DND-41 (cell line): ENCODE measurements at regions not wholly inside any gene's neighbourhood (a gene's known extent, or its start where the extent isn't known, plus 50 kb on each side); places are given as distances from the start of the nearest gene placed in this dataset.
A peak's percentile ranks its signal among the peaks of the same experiment; 100 is the strongest.

Experiments used
- EZH2 ChIP-seq: IDR thresholded peaks from 3 replicates; pipeline ENCODE4 v1.6.1; 2012; ENCODE audit warnings: borderline replicate concordance, low read depth, mild to moderate bottlenecking, moderate library complexity, low read length, inconsistent platforms; ENCODE audit not compliant: severe bottlenecking
- TF ChIP-seq, protein P1 (sequence below): IDR thresholded peaks from 2 replicates; pipeline ENCODE4 v1.5.1; 2012; ENCODE audit warnings: borderline replicate concordance, low read length, moderate library complexity, mild to moderate bottlenecking; ENCODE audit not compliant: poor library complexity, severe bottlenecking; ENCODE audit errors: extremely low read depth

DNA sequence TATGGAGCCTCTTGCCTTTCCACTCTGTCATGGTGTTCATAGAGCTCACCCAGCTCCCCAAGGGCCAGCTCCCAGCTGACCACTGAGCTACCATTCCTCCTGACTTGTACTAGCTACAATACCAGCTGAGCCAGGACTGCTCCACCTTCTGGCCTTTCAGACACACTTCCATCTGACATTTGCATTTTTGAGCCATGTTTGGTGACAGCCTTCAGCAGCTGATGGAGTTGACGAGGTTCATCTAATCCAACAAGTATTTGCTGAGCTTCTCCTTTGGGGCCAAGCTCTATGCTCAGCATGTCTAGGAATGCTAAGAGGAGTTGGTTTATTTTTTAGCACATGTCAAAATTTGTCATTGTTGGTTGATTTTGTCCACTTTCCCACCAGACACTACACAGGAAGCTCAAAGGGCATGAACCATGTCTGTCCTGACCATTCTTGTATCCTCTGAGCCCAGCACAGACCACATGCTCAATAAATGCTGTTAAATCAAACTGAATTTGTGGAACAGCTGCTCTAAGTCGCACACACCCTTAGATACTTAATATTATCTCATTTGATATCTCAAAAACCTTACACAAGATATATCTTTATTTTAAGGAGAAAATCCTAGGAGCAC lies 142.6 kb upstream of the PPARGC1A start:
- TF ChIP-seq EZH2, result no peak
- TF ChIP-seq, protein P1, sequence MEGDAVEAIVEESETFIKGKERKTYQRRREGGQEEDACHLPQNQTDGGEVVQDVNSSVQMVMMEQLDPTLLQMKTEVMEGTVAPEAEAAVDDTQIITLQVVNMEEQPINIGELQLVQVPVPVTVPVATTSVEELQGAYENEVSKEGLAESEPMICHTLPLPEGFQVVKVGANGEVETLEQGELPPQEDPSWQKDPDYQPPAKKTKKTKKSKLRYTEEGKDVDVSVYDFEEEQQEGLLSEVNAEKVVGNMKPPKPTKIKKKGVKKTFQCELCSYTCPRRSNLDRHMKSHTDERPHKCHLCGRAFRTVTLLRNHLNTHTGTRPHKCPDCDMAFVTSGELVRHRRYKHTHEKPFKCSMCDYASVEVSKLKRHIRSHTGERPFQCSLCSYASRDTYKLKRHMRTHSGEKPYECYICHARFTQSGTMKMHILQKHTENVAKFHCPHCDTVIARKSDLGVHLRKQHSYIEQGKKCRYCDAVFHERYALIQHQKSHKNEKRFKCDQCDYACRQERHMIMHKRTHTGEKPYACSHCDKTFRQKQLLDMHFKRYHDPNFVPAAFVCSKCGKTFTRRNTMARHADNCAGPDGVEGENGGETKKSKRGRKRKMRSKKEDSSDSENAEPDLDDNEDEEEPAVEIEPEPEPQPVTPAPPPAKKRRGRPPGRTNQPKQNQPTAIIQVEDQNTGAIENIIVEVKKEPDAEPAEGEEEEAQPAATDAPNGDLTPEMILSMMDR, result peak; percentile 13
